IMR-90 (cell line): ENCODE measurements at regions not wholly inside any gene's neighbourhood (a gene's known extent, or its start where the extent isn't known, plus 50 kb on each side); places are given as distances from the start of the nearest gene placed in this dataset.

Source experiments
- ATAC-seq: fragments of 200-7000 bp; cut with Tn5 transposase; 2 replicates; pipeline ENCODE4 v1.9.1; 2020; ENCODE audit warnings: low read depth, mild to moderate bottlenecking, moderate library complexity
- BruUV-seq: library from RNA; stranded (reverse); fragments of 400-500 nt; replicated peaks from 2 replicates; lab custom pipeline; 2021; lab: Mats Ljungman, UMichigan
- CTCF ChIA-PET: fragments of 300-600 bp; formaldehyde crosslinking; extraction: SDS; loops from one replicate; lab custom pipeline; 2021; ENCODE audit warnings: antibody characterized with exemption; lab: Yijun Ruan, JAX
- POLR2A ChIA-PET: fragments of 300-600 bp; sonication (Branson Sonifier 250); formaldehyde crosslinking; loops from one replicate; lab custom pipeline; 2022; ENCODE audit warnings: antibody characterized with exemption; ENCODE audit not compliant: unreplicated experiment; lab: Charles Lee
- DNase-seq: peaks from one replicate; pipeline ENCODE4 v3.0.0; 2013
- H2AFZ ChIP-seq: replicated peaks from 2 replicates; pipeline ENCODE3; 2013; ENCODE audit warnings: low read length, mild to moderate bottlenecking; ENCODE audit not compliant: poor library complexity
- H2AK5ac ChIP-seq: 2 replicates; pipeline ENCODE4 v1.6.1; 2013; ENCODE audit warnings: low read depth, low read length, inconsistent platforms
- H2AK9ac ChIP-seq: replicated peaks from 2 replicates; pipeline ENCODE3; 2013; ENCODE audit warnings: mild to moderate bottlenecking, low read depth, low read length, moderate library complexity; ENCODE audit not compliant: poor library complexity
- H2BK120ac ChIP-seq: 2 replicates; pipeline ENCODE4 v1.6.1; 2013; ENCODE audit warnings: low read depth, low read length, inconsistent platforms
- H2BK15ac ChIP-seq: 3 replicates; pipeline ENCODE4 v1.6.1; 2013; ENCODE audit warnings: low read depth, low read length, inconsistent platforms
- H2BK20ac ChIP-seq: 2 replicates; pipeline ENCODE4 v1.6.1; 2013; ENCODE audit warnings: low read depth, mild to moderate bottlenecking, inconsistent platforms, low read length, moderate library complexity
- H2BK5ac ChIP-seq: 2 replicates; pipeline ENCODE4 v1.6.1; 2013; ENCODE audit warnings: mild to moderate bottlenecking, low read depth, low read length, inconsistent platforms; ENCODE audit not compliant: poor library complexity, severe bottlenecking
- H3K14ac ChIP-seq: replicated peaks from 2 replicates; pipeline ENCODE4 v1.6.1; 2013; ENCODE audit warnings: low read depth, low read length, inconsistent platforms
- H3K18ac ChIP-seq: 2 replicates; pipeline ENCODE4 v1.6.1; 2013; ENCODE audit warnings: low read depth, low read length, control low read depth
- H3K23ac ChIP-seq: 2 replicates; pipeline ENCODE4 v1.6.1; 2013; ENCODE audit warnings: low read depth, low read length, inconsistent platforms
- H3K27ac ChIP-seq: 2 replicates; pipeline ENCODE4 v1.5.1; 2013; ENCODE audit warnings: mild to moderate bottlenecking, control low read depth, low read length; ENCODE audit not compliant: insufficient read depth
- H3K27me3 ChIP-seq: 2 replicates; pipeline ENCODE4 v1.6.1; 2013; ENCODE audit warnings: low read length; ENCODE audit not compliant: control insufficient read depth, insufficient read depth
- H3K36me3 ChIP-seq: 2 replicates; pipeline ENCODE4 v1.6.1; 2013; ENCODE audit warnings: low read length, mixed read lengths; ENCODE audit not compliant: control insufficient read depth, insufficient read depth
- H3K4ac ChIP-seq: 2 replicates; pipeline ENCODE4 v1.6.1; 2013; ENCODE audit warnings: low read depth, low read length, inconsistent platforms
- H3K4me1 ChIP-seq: 2 replicates; pipeline ENCODE4 v1.6.1; 2013; ENCODE audit warnings: low read length, mixed read lengths; ENCODE audit not compliant: control insufficient read depth, insufficient read depth
- H3K4me2 ChIP-seq: 2 replicates; pipeline ENCODE4 v1.6.1; 2013; ENCODE audit warnings: low read depth, mild to moderate bottlenecking, control low read depth, low read length, moderate library complexity
- H3K4me3 ChIP-seq: 2 replicates; pipeline ENCODE4 v1.5.1; 2013; ENCODE audit warnings: low read depth, mild to moderate bottlenecking, control low read depth, low read length, moderate library complexity; ENCODE audit not compliant: insufficient read depth
- H3K56ac ChIP-seq: 2 replicates; pipeline ENCODE4 v1.6.1; 2013; ENCODE audit warnings: low read length, inconsistent platforms; ENCODE audit not compliant: insufficient read depth; ENCODE audit errors: extremely low read depth
- H3K79me1 ChIP-seq, 2 experiments: 2 replicates each; pipeline ENCODE4 v1.6.1; 2013; ENCODE audit warnings: low read length in 2 of 2, inconsistent platforms in 1 of 2, low read depth in 1 of 2
- H3K9ac ChIP-seq: 2 replicates; pipeline ENCODE4 v1.6.1; 2013; ENCODE audit warnings: low read depth, low read length, control low read depth
- H3K9me1 ChIP-seq: 2 replicates; pipeline ENCODE4 v1.6.1; 2013; ENCODE audit warnings: low read length, inconsistent platforms; ENCODE audit not compliant: insufficient read depth
- H3K9me3 ChIP-seq: 2 replicates; pipeline ENCODE4 v1.6.1; 2013; ENCODE audit warnings: low read length; ENCODE audit not compliant: control insufficient read depth, insufficient read depth
- H4K20me1 ChIP-seq: 2 replicates; pipeline ENCODE4 v1.6.1; 2013; ENCODE audit warnings: low read length, inconsistent platforms; ENCODE audit not compliant: insufficient read depth
- H4K5ac ChIP-seq: 2 replicates; pipeline ENCODE4 v1.6.1; 2013; ENCODE audit warnings: mild to moderate bottlenecking, low read depth, low read length, control low read depth
- H4K8ac ChIP-seq, 2 experiments: 2 replicates each; pipeline ENCODE4 v1.6.1; 2013; ENCODE audit warnings: low read depth in 2 of 2, low read length in 2 of 2, control low read depth in 1 of 2, inconsistent platforms in 1 of 2
- H4K91ac ChIP-seq: 2 replicates; pipeline ENCODE4 v1.6.1; 2013; ENCODE audit warnings: low read depth, low read length, inconsistent platforms; ENCODE audit not compliant: insufficient read depth
- BHLHE40 ChIP-seq: fragments of 150-350 bp; IDR thresholded peaks from 2 replicates; pipeline ENCODE4 v1.6.1; 2016; ENCODE audit warnings: mild to moderate bottlenecking, low read depth, low read length
- CEBPB ChIP-seq: IDR thresholded peaks from 2 replicates; pipeline ENCODE4 v1.6.1; 2012; ENCODE audit warnings: low read depth, low read length, improper control_type of control experiment
- CHD1 ChIP-seq: IDR thresholded peaks from 2 replicates; pipeline ENCODE4 v1.6.1; 2012; ENCODE audit warnings: low read depth, low read length, improper control_type of control experiment
- ELK1 ChIP-seq: fragments of 150-350 bp; IDR thresholded peaks from 2 replicates; pipeline ENCODE4 v1.6.1; 2016; ENCODE audit warnings: low read depth, mild to moderate bottlenecking, low read length, moderate library complexity, borderline replicate concordance
- FOS ChIP-seq: fragments of 150-350 bp; IDR thresholded peaks from 2 replicates; pipeline ENCODE4 v1.6.1; 2016; ENCODE audit warnings: low read depth, low read length
- MAFK ChIP-seq: IDR thresholded peaks from 2 replicates; pipeline ENCODE4 v1.6.1; 2012; ENCODE audit warnings: low read depth, low read length, improper control_type of control experiment
- MAZ ChIP-seq: IDR thresholded peaks from 2 replicates; pipeline ENCODE4 v1.6.1; 2012; ENCODE audit warnings: low read depth, mild to moderate bottlenecking, low read length, improper control_type of control experiment, moderate library complexity, borderline replicate concordance
- MXI1 ChIP-seq: IDR thresholded peaks from 2 replicates; pipeline ENCODE4 v1.6.1; 2012; ENCODE audit warnings: low read depth, mild to moderate bottlenecking, low read length, moderate library complexity, borderline replicate concordance
- NFE2L2 ChIP-seq: fragments of 150-350 bp; IDR thresholded peaks from 2 replicates; pipeline ENCODE4 v1.6.1; 2016; ENCODE audit warnings: low read depth, mild to moderate bottlenecking, low read length
- POLR2A ChIP-seq: IDR thresholded peaks from 2 replicates; pipeline ENCODE4 v1.6.1; 2012; ENCODE audit warnings: mild to moderate bottlenecking, low read depth, low read length
- RAD21 ChIP-seq: IDR thresholded peaks from 2 replicates; pipeline ENCODE4 v1.6.1; 2012; ENCODE audit warnings: low read length, improper control_type of control experiment
- RCOR1 ChIP-seq: IDR thresholded peaks from 2 replicates; pipeline ENCODE4 v1.6.1; 2012; ENCODE audit warnings: mild to moderate bottlenecking, low read length, improper control_type of control experiment; ENCODE audit not compliant: insufficient replicate concordance
- RFX5 ChIP-seq: IDR thresholded peaks from 2 replicates; pipeline ENCODE4 v1.8.0; 2012; ENCODE audit warnings: low read depth, mild to moderate bottlenecking, low read length, moderate library complexity
- SMC3 ChIP-seq: fragments of 150-350 bp; IDR thresholded peaks from 2 replicates; pipeline ENCODE4 v1.6.1; 2016; ENCODE audit warnings: low read depth, mild to moderate bottlenecking, antibody characterized with exemption, low read length, moderate library complexity
- WGBS, 2 experiments: methylation state at CpG; one replicate each; pipeline versions ENCODE4 v1.1.5 to v1.1.7; 2013; ENCODE audit warnings: missing lambda C conversion rate in 2 of 2; ENCODE audit not compliant: insufficient read length in 1 of 2; ENCODE audit errors: extremely low coverage in 2 of 2; 5-methylcytosine and 5-hydroxymethylcytosine counted together
- dilution Hi-C: fragments of 300-500 bp; cut with HindIII; formaldehyde crosslinking; loops from one replicate; pipeline ENCODE4 v1.14.3; 2018; ENCODE audit warnings: low sequenced_read_pairs; ENCODE audit not compliant: unreplicated experiment
- in situ Hi-C: fragments of 300-500 bp; cut with MboI; formaldehyde crosslinking; loops from 3 replicates; pipeline ENCODE4 v1.14.3; 2019; ENCODE audit warnings: low sequenced_read_pairs, inconsistent platforms, mixed read lengths
- intact Hi-C: fragments of 100-400 bp; cut with micrococcal nuclease; formaldehyde crosslinking; loops from 2 replicates; pipeline ENCODE4 v1.10.0; 2022
- TF ChIP-seq, protein P1 (sequence below): conservative IDR thresholded peaks from 2 replicates; pipeline ENCODE4 v1.5.1; 2012; ENCODE audit warnings: mild to moderate bottlenecking, low read depth, low read length, improper control_type of control experiment
- TF ChIP-seq, protein P2 (sequence below): fragments of 150-350 bp; IDR thresholded peaks from 2 replicates; pipeline ENCODE4 v1.6.1; 2017; ENCODE audit warnings: mild to moderate bottlenecking, antibody characterized with exemption, low read length, low read depth

DNA sequence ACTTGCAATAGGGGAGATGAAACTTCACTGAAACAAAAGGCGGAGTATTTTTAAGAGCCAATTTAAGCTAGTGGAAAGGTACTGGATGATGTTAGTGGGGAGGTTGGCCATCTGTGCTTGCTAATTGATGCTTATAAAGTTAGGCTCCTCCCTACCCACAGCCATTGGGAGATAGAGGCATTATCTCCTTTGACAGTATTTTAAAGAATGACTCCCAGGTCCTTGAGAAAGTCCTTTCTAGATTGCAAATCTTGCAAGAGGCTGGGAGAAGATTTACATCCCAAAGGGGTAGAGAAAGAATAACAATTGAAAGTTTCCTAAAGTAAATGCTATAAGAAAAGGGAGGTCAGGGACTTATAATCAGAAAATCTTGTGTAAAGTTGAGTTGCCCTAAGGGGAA lies 282.6 kb downstream of the BRINP1 start:
- intact Hi-C loops, result no loop called here
- Histone ChIP-seq H3K36me3 (no peaks in the 10 kb centered on the region), H3K79me1 (no peaks in the 10 kb centered on the region), H4K8ac (no peak overlapping the region), H2AK5ac (no peak overlapping the region), H2BK5ac (no peak overlapping the region), H3K9me1 (no peaks in the 10 kb centered on the region), H3K9ac (no peak overlapping the region), H3K4me1 (no peaks in the 10 kb centered on the region), H2BK15ac (no peak overlapping the region), H3K9me3 (peaks cover 10% of the 10 kb centered on the region), H4K20me1 (no peaks in the 10 kb centered on the region), H3K14ac (no peak overlapping the region), H3K4ac (no peak overlapping the region), H4K91ac (no peak overlapping the region), H3K56ac (no peak overlapping the region), H2AFZ (no peak overlapping the region), H3K4me2 (no peak overlapping the region), H2BK20ac (no peak overlapping the region), H4K5ac (no peak overlapping the region), H3K27me3 (no peaks in the 10 kb centered on the region), H3K18ac (no peak overlapping the region), H3K27ac (no peak overlapping the region), H2AK9ac (no peak overlapping the region), H3K4me3 (no peak overlapping the region), H3K23ac (no peak overlapping the region), H2BK120ac (no peak overlapping the region)
- ChIA-PET POLR2A (no interaction called here), CTCF (no interaction called here)
- BruUV-seq, result no TSS peak
- dilution Hi-C loops, result no loop called here
- in situ Hi-C loops, result no loop called here
- no CpG with 5 or more reads among the region's 1 CpG for WGBS, 2 experiments
- ATAC-seq, result no peak
- DNase-seq, result no peak
- TF ChIP-seq NFE2L2 (no peak), RFX5 (no peak), MAZ (no peak), CEBPB (no peak), RAD21 (no peak), CHD1 (no peak), ELK1 (no peak), RCOR1 (no peak), MXI1 (no peak), BHLHE40 (no peak), SMC3 (no peak), POLR2A (no peak), MAFK (no peak), FOS (no peak)
- TF ChIP-seq, protein P1, sequence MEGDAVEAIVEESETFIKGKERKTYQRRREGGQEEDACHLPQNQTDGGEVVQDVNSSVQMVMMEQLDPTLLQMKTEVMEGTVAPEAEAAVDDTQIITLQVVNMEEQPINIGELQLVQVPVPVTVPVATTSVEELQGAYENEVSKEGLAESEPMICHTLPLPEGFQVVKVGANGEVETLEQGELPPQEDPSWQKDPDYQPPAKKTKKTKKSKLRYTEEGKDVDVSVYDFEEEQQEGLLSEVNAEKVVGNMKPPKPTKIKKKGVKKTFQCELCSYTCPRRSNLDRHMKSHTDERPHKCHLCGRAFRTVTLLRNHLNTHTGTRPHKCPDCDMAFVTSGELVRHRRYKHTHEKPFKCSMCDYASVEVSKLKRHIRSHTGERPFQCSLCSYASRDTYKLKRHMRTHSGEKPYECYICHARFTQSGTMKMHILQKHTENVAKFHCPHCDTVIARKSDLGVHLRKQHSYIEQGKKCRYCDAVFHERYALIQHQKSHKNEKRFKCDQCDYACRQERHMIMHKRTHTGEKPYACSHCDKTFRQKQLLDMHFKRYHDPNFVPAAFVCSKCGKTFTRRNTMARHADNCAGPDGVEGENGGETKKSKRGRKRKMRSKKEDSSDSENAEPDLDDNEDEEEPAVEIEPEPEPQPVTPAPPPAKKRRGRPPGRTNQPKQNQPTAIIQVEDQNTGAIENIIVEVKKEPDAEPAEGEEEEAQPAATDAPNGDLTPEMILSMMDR, result no peak
- TF ChIP-seq, protein P2, sequence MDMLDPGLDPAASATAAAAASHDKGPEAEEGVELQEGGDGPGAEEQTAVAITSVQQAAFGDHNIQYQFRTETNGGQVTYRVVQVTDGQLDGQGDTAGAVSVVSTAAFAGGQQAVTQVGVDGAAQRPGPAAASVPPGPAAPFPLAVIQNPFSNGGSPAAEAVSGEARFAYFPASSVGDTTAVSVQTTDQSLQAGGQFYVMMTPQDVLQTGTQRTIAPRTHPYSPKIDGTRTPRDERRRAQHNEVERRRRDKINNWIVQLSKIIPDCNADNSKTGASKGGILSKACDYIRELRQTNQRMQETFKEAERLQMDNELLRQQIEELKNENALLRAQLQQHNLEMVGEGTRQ, result no peak
